Panc1 (cell line): ENCODE measurements at regions not wholly inside any gene's neighbourhood (a gene's known extent, or its start where the extent isn't known, plus 50 kb on each side); places are given as distances from the start of the nearest gene placed in this dataset.

Experiments used
- ATAC-seq: fragments of 200-7000 bp; cut with Tn5 transposase; 2 replicates; pipeline ENCODE4 v1.9.1; 2020; ENCODE audit warnings: mild to moderate bottlenecking, moderate library complexity
- BruUV-seq: library from RNA; stranded (reverse); fragments of 400-500 nt; replicated peaks from 2 replicates; lab custom pipeline; 2021; lab: Mats Ljungman, UMichigan
- CTCF ChIA-PET: fragments of 300-600 bp; sonication (Branson Sonifier 250); formaldehyde crosslinking; loops from one replicate; lab custom pipeline; 2022; ENCODE audit warnings: antibody characterized with exemption; lab: Charles Lee
- POLR2A ChIA-PET: fragments of 300-600 bp; sonication (Branson Sonifier 250); formaldehyde crosslinking; loops from one replicate; lab custom pipeline; 2022; ENCODE audit warnings: antibody characterized with exemption; lab: Charles Lee
- DNase-seq: peaks from one replicate; pipeline ENCODE4 v3.0.0-alpha.2; 2010; ENCODE audit warnings: low read depth, low spot score
- H3K27ac ChIP-seq: 2 replicates; pipeline ENCODE4 v1.5.1; 2011; ENCODE audit warnings: mild to moderate bottlenecking, low read length, inconsistent platforms
- H3K27me3 ChIP-seq: fragments of 200-500 bp; sonication (Bioruptor generic); 2 replicates; pipeline ENCODE4 v1.6.0; 2014; ENCODE audit warnings: low read length, inconsistent platforms; ENCODE audit not compliant: control insufficient read depth, insufficient read depth
- H3K36me3 ChIP-seq: fragments of 200-500 bp; sonication (Bioruptor generic); 2 replicates; pipeline ENCODE4 v1.5.1; 2014; ENCODE audit warnings: inconsistent platforms, mild to moderate bottlenecking, low read length, moderate library complexity; ENCODE audit not compliant: control insufficient read depth, insufficient read depth
- H3K4me1 ChIP-seq: 2 replicates; pipeline ENCODE4 v1.5.1; 2011; ENCODE audit warnings: inconsistent platforms, mild to moderate bottlenecking, low read length, moderate library complexity; ENCODE audit not compliant: control insufficient read depth, insufficient read depth
- H3K4me3 ChIP-seq, 2 experiments: 2 replicates each; pipeline ENCODE4 v1.5.1; 2011 to 2012; ENCODE audit warnings: low read depth in 2 of 2, low read length in 2 of 2, mild to moderate bottlenecking in 2 of 2, inconsistent platforms in 1 of 2, moderate library complexity in 1 of 2
- H3K9me3 ChIP-seq: fragments of 200-500 bp; sonication (Bioruptor generic); 2 replicates; pipeline ENCODE4 v1.5.1; 2014; ENCODE audit warnings: low read depth, mild to moderate bottlenecking, inconsistent platforms, low read length, moderate library complexity; ENCODE audit not compliant: control insufficient read depth, insufficient read depth
- POLR2AphosphoS5 ChIP-seq: IDR thresholded peaks from 2 replicates; pipeline ENCODE4 v1.6.1; 2012; ENCODE audit warnings: mild to moderate bottlenecking, low read depth, low read length, moderate library complexity
- SIN3A ChIP-seq: IDR thresholded peaks from 2 replicates; pipeline ENCODE4 v1.6.1; 2012; ENCODE audit warnings: low read depth, mild to moderate bottlenecking, low read length, moderate library complexity, borderline replicate concordance; ENCODE audit not compliant: insufficient read depth
- TCF7L2 ChIP-seq: IDR thresholded peaks from 2 replicates; pipeline ENCODE4 v1.6.1; 2011; ENCODE audit warnings: mild to moderate bottlenecking, low read depth, low read length, inconsistent platforms
- in situ Hi-C: cut with HindIII; loops from 2 replicates; pipeline ENCODE4 v1.10.0; 2016; ENCODE audit warnings: low sequenced_read_pairs, low pct_unique_long_range_greater_than_20kb
- intact Hi-C: fragments of 100-400 bp; cut with micrococcal nuclease; formaldehyde crosslinking; loops from one replicate; pipeline ENCODE4 v1.10.0; 2022; ENCODE audit not compliant: unreplicated experiment
- TF ChIP-seq, protein P1 (sequence below), 2 experiments: IDR thresholded peaks; 2 replicates each; pipeline ENCODE4 v1.6.1; 2011 to 2012; ENCODE audit warnings: low read depth in 2 of 2, control low read depth in 1 of 2, low read length in 1 of 2, mild to moderate bottlenecking in 1 of 2, moderate library complexity in 1 of 2; ENCODE audit not compliant: insufficient read depth in 1 of 2
- TF ChIP-seq, protein P2 (sequence below): fragments of 450-650 bp; IDR thresholded peaks from 2 replicates; pipeline ENCODE4 v1.5.1; 2017; ENCODE audit warnings: mild to moderate bottlenecking

DNA sequence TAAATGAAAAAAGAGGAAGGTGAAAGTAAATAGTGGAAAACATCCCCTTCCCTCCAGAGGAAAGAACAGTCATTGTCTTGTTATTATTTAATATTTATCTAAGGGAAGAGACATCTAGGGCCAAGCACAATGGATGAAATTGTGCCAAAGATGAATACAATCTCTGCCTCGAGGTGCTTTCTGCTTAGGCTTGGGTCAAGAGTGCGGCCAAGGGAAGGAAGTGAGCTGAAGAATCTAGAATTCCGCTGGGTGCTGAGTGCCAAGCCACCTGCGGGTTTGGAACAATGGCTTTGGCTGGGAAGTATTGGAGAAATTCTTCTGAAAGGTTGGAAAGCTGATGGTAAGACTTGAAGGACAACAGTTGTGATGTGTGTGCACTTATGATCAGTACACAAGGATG, 531.3 kb upstream of the FZD8 start:
- BruUV-seq = no TSS peak
- Histone ChIP-seq H3K27ac (no peak overlapping the region), H3K4me1 (no peaks in the 10 kb centered on the region), H3K4me3 (no peak overlapping the region), H3K27me3 (no peaks in the 10 kb centered on the region), H3K9me3 (no peaks in the 10 kb centered on the region), H3K36me3 (no peaks in the 10 kb centered on the region)
- intact Hi-C loops (no loop called here), in situ Hi-C loops (no loop called here)
- POLR2A ChIA-PET = no interaction called here
- no peak for ATAC-seq
- TF ChIP-seq, protein P1, sequence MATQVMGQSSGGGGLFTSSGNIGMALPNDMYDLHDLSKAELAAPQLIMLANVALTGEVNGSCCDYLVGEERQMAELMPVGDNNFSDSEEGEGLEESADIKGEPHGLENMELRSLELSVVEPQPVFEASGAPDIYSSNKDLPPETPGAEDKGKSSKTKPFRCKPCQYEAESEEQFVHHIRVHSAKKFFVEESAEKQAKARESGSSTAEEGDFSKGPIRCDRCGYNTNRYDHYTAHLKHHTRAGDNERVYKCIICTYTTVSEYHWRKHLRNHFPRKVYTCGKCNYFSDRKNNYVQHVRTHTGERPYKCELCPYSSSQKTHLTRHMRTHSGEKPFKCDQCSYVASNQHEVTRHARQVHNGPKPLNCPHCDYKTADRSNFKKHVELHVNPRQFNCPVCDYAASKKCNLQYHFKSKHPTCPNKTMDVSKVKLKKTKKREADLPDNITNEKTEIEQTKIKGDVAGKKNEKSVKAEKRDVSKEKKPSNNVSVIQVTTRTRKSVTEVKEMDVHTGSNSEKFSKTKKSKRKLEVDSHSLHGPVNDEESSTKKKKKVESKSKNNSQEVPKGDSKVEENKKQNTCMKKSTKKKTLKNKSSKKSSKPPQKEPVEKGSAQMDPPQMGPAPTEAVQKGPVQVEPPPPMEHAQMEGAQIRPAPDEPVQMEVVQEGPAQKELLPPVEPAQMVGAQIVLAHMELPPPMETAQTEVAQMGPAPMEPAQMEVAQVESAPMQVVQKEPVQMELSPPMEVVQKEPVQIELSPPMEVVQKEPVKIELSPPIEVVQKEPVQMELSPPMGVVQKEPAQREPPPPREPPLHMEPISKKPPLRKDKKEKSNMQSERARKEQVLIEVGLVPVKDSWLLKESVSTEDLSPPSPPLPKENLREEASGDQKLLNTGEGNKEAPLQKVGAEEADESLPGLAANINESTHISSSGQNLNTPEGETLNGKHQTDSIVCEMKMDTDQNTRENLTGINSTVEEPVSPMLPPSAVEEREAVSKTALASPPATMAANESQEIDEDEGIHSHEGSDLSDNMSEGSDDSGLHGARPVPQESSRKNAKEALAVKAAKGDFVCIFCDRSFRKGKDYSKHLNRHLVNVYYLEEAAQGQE (IDR thresholded peaks at IDR 0.05; ENCODE audit: insufficient read depth in 1 of 2, low read depth in 2 of 2, low read length in 1 of 2) = no peak
- TF ChIP-seq SIN3A (no peak), TCF7L2 (no peak), POLR2AphosphoS5 (no peak)
- TF ChIP-seq, protein P2, sequence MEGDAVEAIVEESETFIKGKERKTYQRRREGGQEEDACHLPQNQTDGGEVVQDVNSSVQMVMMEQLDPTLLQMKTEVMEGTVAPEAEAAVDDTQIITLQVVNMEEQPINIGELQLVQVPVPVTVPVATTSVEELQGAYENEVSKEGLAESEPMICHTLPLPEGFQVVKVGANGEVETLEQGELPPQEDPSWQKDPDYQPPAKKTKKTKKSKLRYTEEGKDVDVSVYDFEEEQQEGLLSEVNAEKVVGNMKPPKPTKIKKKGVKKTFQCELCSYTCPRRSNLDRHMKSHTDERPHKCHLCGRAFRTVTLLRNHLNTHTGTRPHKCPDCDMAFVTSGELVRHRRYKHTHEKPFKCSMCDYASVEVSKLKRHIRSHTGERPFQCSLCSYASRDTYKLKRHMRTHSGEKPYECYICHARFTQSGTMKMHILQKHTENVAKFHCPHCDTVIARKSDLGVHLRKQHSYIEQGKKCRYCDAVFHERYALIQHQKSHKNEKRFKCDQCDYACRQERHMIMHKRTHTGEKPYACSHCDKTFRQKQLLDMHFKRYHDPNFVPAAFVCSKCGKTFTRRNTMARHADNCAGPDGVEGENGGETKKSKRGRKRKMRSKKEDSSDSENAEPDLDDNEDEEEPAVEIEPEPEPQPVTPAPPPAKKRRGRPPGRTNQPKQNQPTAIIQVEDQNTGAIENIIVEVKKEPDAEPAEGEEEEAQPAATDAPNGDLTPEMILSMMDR = no peak
- CTCF ChIA-PET = no interaction called here
- no peak for DNase-seq

DNA sequence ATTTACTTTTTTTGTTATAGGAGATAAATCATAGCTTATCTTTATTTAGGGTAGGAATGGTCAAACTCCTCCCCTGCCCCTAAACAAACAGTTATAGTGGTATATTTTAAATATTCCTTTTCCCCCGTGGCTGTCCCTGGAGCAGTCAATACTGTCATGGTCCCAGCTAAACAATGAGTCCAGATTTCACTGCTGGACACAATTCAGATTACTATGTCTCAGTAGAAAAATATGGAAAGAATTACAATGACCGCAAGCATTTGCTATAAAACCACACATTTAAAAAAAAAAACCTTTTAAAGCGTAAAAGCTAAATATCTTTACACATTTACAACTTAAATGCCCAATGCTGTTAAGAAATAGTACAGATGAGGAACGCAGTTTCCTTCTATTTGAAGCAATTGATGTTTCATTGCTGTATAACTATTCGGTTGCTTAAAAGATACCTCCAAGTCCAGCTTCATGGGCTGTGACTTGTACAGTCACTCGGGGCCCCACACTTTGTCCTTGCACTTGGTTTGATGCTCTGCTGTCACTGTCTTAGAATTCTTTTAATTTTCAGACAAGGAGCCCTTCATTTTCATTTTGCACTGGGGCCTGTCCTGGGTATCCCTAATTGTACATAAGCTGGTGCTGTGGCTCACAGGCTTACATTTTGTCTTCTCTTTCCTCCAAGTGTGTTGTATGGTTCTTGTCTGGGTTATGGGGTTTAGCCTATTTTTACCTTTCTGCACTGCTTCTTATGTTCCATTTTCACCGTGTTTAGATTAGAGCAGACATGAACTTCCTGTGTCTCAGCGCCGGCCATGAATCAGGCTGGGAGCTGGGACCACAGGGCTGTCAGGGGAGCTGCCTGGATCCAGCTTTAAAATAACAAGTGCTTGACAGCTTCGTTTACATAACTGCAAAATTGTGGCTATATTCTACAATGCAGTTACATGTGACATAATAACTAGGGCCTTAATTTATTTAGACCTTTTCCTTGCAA, 530.2 kb upstream of the FZD8 start:
- POLR2A ChIA-PET = no interaction called here
- CTCF ChIA-PET = no interaction called here

More for the DNA sequence above, 530.2 kb upstream of the FZD8 start:
- intact Hi-C loops = no loop called here
- no peak for ATAC-seq
- no peaks in the 10 kb centered on the region for H3K36me3 ChIP-seq
- no peak for DNase-seq
- no peak for TF ChIP-seq SIN3A
- TF ChIP-seq POLR2AphosphoS5 = no peak
- TF ChIP-seq TCF7L2 = no peak
- TF ChIP-seq, protein P2 = no peak
- TF ChIP-seq, protein P1 (IDR thresholded peaks at IDR 0.05; ENCODE audit: insufficient read depth in 1 of 2, low read depth in 2 of 2, low read length in 1 of 2) = no peak
- H3K27ac ChIP-seq = no peak overlapping the region
- H3K27me3 ChIP-seq = no peaks in the 10 kb centered on the region
- no peaks in the 10 kb centered on the region for H3K9me3 ChIP-seq
- in situ Hi-C loops = no loop called here
- no TSS peak for BruUV-seq
- H3K4me1 ChIP-seq = no peaks in the 10 kb centered on the region
- no peak overlapping the region for H3K4me3 ChIP-seq
